Myocyte (in vitro differentiated cells): ENCODE measurements at regions not wholly inside any gene's neighbourhood (a gene's known extent, or its start where the extent isn't known, plus 50 kb on each side); places are given as distances from the start of the nearest gene placed in this dataset.
A peak's percentile ranks its signal among the peaks of the same experiment; 100 is the strongest.

Source experiments
- DNase-seq: peaks from one replicate; pipeline ENCODE4 v3.0.0-alpha.2; 2012; ENCODE audit warnings: low read depth

DNA sequence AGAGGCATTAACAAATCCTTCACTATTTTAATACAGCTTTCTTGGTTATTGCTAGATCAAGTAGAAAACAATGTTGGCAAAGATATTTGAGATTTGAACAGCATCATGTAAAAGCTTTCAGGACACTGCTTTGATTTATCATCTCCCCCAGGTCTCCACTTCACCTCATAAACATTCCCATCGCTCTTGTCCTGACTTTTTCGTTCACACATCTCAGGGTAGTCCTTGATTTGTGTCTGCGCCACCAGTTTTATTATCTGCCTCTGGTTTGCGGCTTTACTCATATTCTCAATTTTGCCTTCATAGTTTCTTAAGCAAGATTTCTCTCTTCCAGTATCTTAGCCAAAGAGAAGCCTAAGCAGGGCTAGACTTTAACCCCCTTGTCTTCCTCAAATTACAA lies 63.5 kb upstream of the ROR1 start:
- DNase-seq, result no peak

DNA sequence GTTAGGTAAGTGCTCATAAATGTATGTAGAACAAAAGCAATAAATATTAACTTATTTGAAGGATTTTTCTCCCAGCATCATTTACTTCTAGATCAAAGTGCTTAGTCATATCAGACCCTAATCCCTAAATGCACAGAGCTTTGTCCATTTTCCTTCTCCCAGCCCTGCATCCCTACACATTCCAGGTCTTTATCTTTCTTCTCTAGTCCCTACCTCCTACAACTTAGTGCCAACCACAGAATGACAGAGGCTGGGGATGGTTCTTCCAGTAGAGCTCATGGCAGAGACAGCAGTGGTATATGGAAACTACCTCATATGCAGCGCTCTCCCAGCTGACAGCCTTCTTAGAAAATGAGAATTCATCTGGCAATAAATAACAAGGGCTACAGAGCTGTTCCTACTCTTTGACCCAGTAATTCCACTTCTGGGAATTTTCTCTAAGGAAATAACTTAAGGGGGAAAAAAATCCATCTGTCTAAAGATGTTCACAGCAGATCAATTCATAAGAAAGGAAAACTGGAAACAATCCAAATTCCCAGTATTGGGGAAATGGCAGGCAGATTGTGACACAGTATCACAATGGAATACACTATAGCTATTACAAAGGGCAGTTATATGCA lies 62.9 kb upstream of the ROR1 start:
- DNase-seq, result no peak

DNA sequence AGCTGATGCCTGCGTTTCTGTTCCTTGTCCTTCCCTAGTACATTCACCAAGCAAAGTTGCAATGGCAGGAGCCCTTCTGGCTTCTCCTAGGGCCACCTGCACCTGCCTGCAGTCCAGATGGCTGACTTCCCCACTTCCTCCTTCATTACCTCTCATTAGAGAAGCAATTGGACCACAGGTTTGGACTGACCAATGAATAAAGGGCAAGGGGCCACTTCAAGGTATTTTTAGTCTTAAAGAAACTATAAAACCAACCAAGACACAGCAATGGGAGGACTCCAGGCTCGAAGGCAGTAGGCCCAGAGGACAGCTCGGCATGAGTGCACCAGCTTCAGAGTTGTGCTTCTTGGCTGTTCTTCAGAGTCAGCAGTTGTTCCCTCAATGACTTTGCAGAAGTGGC lies 60.8 kb upstream of the ROR1 start:
- peak; percentile 18 for DNase-seq

DNA sequence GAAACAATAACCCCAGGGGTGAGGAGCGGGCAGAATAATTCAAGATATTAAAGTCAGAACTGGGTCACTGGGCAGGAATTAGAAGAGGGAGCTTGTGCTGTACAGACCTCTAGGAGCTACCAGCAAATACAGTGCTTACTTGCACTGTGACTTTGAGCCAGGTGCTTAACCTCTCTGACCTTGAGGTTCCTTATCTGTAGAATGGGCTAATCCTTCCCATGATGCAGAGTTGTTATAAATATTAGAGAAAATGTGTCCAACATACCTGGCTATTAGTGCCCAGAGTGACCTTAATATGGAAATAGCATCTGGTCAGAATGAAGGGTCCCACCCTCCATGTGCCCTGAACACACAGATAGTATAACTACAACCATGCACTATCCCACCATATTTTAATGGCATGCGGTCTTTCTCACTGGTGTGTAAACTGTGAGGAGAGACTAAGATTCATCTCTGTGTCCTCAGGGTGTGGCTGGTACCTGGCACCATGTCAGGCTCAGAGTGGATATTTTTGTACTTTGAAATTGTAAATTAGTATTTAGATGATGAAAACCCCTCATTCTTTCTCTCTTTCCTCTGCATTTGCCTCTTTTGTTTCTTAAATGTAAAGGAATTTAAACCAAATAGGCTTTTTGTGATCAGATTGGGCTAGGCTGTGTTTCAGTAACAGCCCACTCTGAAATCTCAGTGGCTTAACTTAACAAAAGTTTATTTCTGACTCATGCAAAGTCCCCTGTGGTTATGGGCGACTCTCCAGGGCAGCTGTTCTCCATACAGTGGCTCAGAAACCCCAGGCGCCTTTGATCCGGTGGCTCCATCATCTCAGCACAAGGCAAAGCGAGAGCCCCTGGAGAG lies 60.0 kb upstream of the ROR1 start:
- DNase-seq, result peak; percentile 92

DNA sequence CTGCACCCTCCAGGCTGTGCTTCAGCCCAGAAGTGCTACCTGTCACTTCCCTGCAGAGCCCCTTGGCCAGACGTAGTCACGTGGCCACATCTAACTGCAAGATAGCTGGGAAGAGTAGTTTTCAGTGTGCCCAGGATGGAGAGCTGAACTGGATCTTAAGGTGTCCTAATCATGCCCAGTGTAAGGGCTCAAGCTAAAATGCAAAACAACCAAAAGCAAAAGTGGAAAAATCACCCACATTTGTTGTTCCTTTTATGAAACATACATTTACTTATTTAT lies 59.4 kb upstream of the ROR1 start:
- DNase-seq, result no peak

DNA sequence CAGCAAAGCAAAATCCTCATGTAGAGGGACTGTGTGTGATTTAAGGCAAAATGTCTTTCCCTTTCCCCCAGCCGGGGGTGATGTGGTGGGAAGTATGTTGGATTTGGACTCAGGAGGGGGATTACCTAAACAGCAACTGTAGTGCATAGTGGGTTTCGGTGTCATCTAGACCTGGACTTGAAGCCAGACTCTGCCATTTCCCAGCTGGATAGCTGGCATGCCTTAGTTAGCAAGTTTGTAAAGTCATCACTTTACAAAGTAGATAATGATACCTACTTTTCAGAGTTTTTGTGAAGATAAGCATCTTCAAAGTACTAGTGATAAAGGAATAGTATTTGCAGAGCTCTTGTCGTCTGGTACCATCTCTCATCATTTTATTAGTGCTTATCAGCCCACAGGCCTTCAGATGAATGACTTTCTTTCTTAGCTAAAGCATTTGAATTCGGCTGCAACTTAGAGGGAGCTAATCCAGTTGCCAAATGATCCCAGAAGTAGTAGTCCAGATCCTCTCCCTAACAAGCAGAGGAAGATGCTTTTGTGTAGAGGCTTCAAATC lies 56.2 kb upstream of the ROR1 start:
- no peak for DNase-seq

- no peak for DNase-seq
Observed at GRCh38 chr1:63718541-63718970, 55.3 kb upstream of the ROR1 start.

GRCh38 chr1:63721531-63722189 lies 52.2 kb upstream of the ROR1 start:
- no peak for DNase-seq

DNA sequence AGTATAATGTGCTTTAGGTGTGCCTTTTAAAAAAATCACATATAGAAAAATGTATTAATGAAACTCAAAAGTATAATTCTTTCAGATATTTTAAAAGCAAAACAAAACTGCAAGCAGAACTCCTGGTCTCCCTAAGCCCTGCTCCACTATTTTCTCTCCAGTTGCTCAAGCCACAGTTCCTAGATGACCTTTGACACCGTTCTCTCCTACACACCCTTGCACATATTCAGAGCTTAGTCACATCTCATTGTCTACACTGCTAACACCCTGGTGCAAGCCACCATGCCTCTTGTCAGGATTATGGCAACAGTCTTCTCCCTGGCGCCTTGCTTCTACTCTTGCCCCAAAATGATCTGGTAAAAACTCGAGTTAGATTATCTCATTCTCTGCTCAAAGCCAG lies 50.2 kb upstream of the ROR1 start:
- DNase-seq, result no peak
